SK-N-SH treated with all-trans-retinoic acid at 6 μM for 48 hours (cell line): ENCODE measurements at regions not wholly inside any gene's neighbourhood (a gene's known extent, or its start where the extent isn't known, plus 50 kb on each side); places are given as distances from the start of the nearest gene placed in this dataset.

ENCODE experiments used
- ATAC-seq: fragments of 200-7000 bp; cut with Tn5 transposase; 3 replicates; pipeline ENCODE4 v1.9.1; 2020; ENCODE audit warnings: mild to moderate bottlenecking, moderate library complexity
- ARNTL ChIP-seq: fragments of 450-650 bp; formaldehyde crosslinking; IDR thresholded peaks from 2 replicates; pipeline ENCODE4 v1.5.0; 2020; ENCODE audit warnings: low read depth, mild to moderate bottlenecking, moderate library complexity, borderline replicate concordance
- BACH2 ChIP-seq: fragments of 250-450 bp; sonication (Bioruptor Pico); IDR thresholded peaks from 2 replicates; pipeline ENCODE4 v1.9.0; 2021; ENCODE audit warnings: mild to moderate bottlenecking, borderline replicate concordance
- CSDC2 ChIP-seq: fragments of 250-450 bp; sonication (Bioruptor Pico); IDR thresholded peaks from 2 replicates; pipeline ENCODE4 v1.5.0; 2020; ENCODE audit warnings: mild to moderate bottlenecking, moderate library complexity
- ESRRG ChIP-seq: fragments of 250-450 bp; sonication (Bioruptor Pico); IDR thresholded peaks from 2 replicates; pipeline ENCODE4 v1.6.1; 2021; ENCODE audit warnings: mild to moderate bottlenecking
- GLIS3 ChIP-seq: fragments of 250-450 bp; sonication (Bioruptor Pico); IDR thresholded peaks from 2 replicates; pipeline ENCODE4 v1.5.0; 2020; ENCODE audit warnings: mild to moderate bottlenecking, moderate library complexity
- ISL1 ChIP-seq: fragments of 250-450 bp; sonication (Bioruptor Pico); IDR thresholded peaks from 2 replicates; pipeline ENCODE4 v2.1.2; 2022; ENCODE audit warnings: mild to moderate bottlenecking, moderate library complexity
- OSR1 ChIP-seq: fragments of 250-450 bp; sonication (Bioruptor Pico); IDR thresholded peaks from 2 replicates; pipeline ENCODE4 v1.8.0; 2022; ENCODE audit warnings: moderate library complexity, mild to moderate bottlenecking, inconsistent platforms
- PATZ1 ChIP-seq: fragments of 250-450 bp; sonication (Bioruptor Pico); IDR thresholded peaks from 2 replicates; pipeline ENCODE4 v1.8.0; 2020; ENCODE audit warnings: mild to moderate bottlenecking, moderate library complexity, borderline replicate concordance
- RARB ChIP-seq: fragments of 250-450 bp; sonication (Bioruptor Pico); IDR thresholded peaks from 2 replicates; pipeline ENCODE4 v1.8.0; 2021; ENCODE audit warnings: mild to moderate bottlenecking, moderate library complexity
- SNAI2 ChIP-seq: fragments of 250-450 bp; sonication (Bioruptor Pico); IDR thresholded peaks from 2 replicates; pipeline ENCODE4 v1.5.0; 2020; ENCODE audit warnings: mild to moderate bottlenecking, moderate library complexity
- TCF4 ChIP-seq: fragments of 250-450 bp; sonication (Bioruptor Pico); IDR thresholded peaks from 2 replicates; pipeline ENCODE4 v1.8.0; 2021; ENCODE audit warnings: mild to moderate bottlenecking, moderate library complexity, borderline replicate concordance
- TOX ChIP-seq: fragments of 250-450 bp; sonication (Bioruptor Pico); IDR thresholded peaks from 2 replicates; pipeline ENCODE4 v1.8.0; 2021; ENCODE audit warnings: mild to moderate bottlenecking, moderate library complexity, borderline replicate concordance
- TSHZ2 ChIP-seq: fragments of 250-450 bp; sonication (Bioruptor Pico); IDR thresholded peaks from 2 replicates; pipeline ENCODE4 v1.5.0; 2020; ENCODE audit warnings: mild to moderate bottlenecking, moderate library complexity
- ZC3H10 ChIP-seq: fragments of 250-450 bp; sonication (Bioruptor Pico); IDR thresholded peaks from 2 replicates; pipeline ENCODE4 v1.5.1; 2021; ENCODE audit warnings: mild to moderate bottlenecking, moderate library complexity
- ZFP3 ChIP-seq: fragments of 250-450 bp; sonication (Bioruptor Pico); IDR thresholded peaks from 2 replicates; pipeline ENCODE4 v1.5.0; 2020; ENCODE audit warnings: mild to moderate bottlenecking, moderate library complexity
- ZFP30 ChIP-seq: fragments of 450-650 bp; formaldehyde crosslinking; IDR thresholded peaks from 2 replicates; pipeline ENCODE4 v1.5.0; 2022; ENCODE audit warnings: mild to moderate bottlenecking, moderate library complexity
- ZNF70 ChIP-seq: fragments of 450-650 bp; formaldehyde crosslinking; IDR thresholded peaks from 2 replicates; pipeline ENCODE4 v1.5.0; 2020; ENCODE audit warnings: mild to moderate bottlenecking, moderate library complexity
- ZNF8 ChIP-seq: fragments of 450-650 bp; formaldehyde crosslinking; IDR thresholded peaks from 2 replicates; pipeline ENCODE4 v1.5.0; 2020; ENCODE audit warnings: mild to moderate bottlenecking, moderate library complexity
- TF ChIP-seq, protein P1 (sequence below): fragments of 250-450 bp; sonication (Bioruptor Pico); IDR thresholded peaks from 2 replicates; pipeline ENCODE4 v1.5.1; 2021; ENCODE audit warnings: mild to moderate bottlenecking, moderate library complexity
- TF ChIP-seq, protein P2 (sequence below): fragments of 250-450 bp; sonication (Bioruptor Pico); IDR thresholded peaks from 2 replicates; pipeline ENCODE4 v1.8.0; 2021; ENCODE audit warnings: low read depth, mild to moderate bottlenecking, moderate library complexity, borderline replicate concordance

DNA sequence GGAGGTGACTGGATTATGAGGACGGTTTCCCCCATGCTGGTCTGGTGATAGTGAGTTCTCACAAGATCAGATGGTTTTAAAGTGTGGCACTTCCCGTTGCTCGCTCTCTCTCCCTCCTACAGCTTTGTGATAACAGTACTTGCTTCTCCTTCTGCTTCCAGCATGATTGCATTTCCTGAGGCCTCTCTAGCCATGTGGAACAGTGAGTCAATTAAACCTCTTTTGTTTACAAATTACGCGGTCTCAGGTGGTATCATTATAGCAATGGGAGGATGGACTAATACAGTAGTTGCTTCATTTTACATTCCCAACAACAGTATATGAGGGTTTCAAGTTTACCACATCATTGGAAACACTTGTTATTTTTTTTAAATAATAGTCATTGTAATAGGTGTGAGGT, 937.3 kb upstream of the ARRDC3 start:
- no peak for TF ChIP-seq ZC3H10 (CRISPR knock-in tag)
- no peak for TF ChIP-seq ZFP30 (CRISPR knock-in tag)
- no peak for TF ChIP-seq RARB
- TF ChIP-seq SNAI2 (CRISPR knock-in tag) = no peak
- no peak for TF ChIP-seq ARNTL (CRISPR knock-in tag)
- no peak for TF ChIP-seq BACH2 (CRISPR knock-in tag)
- TF ChIP-seq, protein P1, sequence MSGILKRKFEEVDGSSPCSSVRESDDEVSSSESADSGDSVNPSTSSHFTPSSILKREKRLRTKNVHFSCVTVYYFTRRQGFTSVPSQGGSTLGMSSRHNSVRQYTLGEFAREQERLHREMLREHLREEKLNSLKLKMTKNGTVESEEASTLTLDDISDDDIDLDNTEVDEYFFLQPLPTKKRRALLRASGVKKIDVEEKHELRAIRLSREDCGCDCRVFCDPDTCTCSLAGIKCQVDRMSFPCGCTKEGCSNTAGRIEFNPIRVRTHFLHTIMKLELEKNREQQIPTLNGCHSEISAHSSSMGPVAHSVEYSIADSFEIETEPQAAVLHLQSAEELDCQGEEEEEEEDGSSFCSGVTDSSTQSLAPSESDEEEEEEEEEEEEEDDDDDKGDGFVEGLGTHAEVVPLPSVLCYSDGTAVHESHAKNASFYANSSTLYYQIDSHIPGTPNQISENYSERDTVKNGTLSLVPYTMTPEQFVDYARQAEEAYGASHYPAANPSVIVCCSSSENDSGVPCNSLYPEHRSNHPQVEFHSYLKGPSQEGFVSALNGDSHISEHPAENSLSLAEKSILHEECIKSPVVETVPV (CRISPR knock-in tag) = no peak
- no peak for TF ChIP-seq PATZ1 (CRISPR knock-in tag)
- no peak for TF ChIP-seq ISL1 (CRISPR knock-in tag)
- no peak for TF ChIP-seq TCF4
- no peak for TF ChIP-seq OSR1 (CRISPR knock-in tag)
- TF ChIP-seq ZNF70 (CRISPR knock-in tag) = no peak
- no peak for ATAC-seq

DNA sequence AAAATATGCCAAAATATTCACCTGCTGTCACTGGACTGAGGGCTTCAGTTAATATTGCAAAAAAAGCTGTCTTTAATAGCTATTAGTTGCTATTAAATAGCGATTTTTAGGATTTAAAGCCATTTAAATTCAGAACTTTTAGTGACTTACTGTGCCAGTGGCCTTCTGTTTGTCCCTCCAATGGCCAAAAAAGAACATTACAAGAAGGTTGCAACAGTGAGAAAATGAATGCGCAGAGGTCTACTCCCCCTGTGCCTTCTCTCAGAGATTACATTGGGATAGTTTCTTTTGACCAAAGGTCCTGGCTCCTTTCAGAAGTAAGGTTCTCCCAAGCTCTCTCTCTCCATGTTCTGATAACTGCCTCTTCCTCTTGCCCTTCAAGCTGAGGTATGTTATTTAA, 930.3 kb upstream of the ARRDC3 start:
- ATAC-seq = no peak
- TF ChIP-seq ESRRG (no peak), ZNF8 (no peak), CSDC2 (CRISPR knock-in tag) (no peak), ZFP3 (no peak), GLIS3 (no peak), OSR1 (CRISPR knock-in tag) (no peak), ARNTL (CRISPR knock-in tag) (no peak), TSHZ2 (no peak), SNAI2 (CRISPR knock-in tag) (no peak), TOX (CRISPR knock-in tag) (no peak), BACH2 (CRISPR knock-in tag) (no peak), TCF4 (no peak), PATZ1 (CRISPR knock-in tag) (no peak), ZFP30 (CRISPR knock-in tag) (no peak)
- TF ChIP-seq, protein P2, sequence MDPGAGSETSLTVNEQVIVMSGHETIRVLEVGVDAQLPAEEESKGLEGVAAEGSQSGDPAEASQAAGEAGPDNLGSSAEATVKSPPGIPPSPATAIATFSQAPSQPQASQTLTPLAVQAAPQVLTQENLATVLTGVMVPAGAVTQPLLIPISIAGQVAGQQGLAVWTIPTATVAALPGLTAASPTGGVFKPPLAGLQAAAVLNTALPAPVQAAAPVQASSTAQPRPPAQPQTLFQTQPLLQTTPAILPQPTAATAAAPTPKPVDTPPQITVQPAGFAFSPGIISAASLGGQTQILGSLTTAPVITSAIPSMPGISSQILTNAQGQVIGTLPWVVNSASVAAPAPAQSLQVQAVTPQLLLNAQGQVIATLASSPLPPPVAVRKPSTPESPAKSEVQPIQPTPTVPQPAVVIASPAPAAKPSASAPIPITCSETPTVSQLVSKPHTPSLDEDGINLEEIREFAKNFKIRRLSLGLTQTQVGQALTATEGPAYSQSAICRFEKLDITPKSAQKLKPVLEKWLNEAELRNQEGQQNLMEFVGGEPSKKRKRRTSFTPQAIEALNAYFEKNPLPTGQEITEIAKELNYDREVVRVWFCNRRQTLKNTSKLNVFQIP (CRISPR knock-in tag) = no peak

DNA sequence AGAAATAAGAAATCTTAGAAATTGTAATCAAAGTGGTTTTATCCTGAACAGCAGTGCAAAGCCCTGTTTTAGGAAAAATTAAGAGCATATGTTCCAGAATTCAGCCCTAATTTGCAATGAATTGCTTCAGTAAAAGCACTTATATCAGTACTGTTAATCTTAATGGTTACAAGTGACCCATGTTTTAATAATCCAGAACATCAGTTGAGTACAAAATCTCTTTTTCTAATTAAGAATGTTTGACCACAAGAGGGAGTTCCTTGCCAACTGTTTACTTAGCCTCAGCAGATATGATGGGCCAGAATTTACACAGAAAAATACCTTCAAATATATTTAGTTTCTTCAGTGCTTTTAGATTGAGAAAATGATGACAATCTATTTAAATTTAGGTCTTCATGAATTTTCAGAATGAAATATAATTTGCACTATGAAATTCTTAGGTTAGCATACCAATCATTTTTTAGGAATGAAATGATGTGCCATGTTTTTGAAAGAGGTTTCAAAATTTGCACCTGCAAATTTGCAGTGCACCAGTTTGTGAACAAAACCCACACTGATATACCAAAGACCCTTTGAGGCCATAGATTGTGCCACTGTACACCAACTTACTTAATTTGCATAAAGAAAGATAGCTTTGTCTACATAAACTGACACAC, 926.3 kb upstream of the ARRDC3 start:
- TF ChIP-seq ZNF8 = 0 out of 2 replicates have a peak, but pooled peaks have one; percentile 4
- TF ChIP-seq, protein P1 (CRISPR knock-in tag) = no peak
- TF ChIP-seq ISL1 (CRISPR knock-in tag) = peak; percentile 83
- peak; percentile 91 for TF ChIP-seq TCF4
- TF ChIP-seq ARNTL (CRISPR knock-in tag) = no peak
- no peak for TF ChIP-seq CSDC2 (CRISPR knock-in tag)
- TF ChIP-seq RARB = no peak
- TF ChIP-seq SNAI2 (CRISPR knock-in tag) = no peak
- no peak for TF ChIP-seq ZFP3
- TF ChIP-seq TOX (CRISPR knock-in tag) = no peak
- TF ChIP-seq TSHZ2 = peak; percentile 17; the same call in 1 of the 2 replicates
- no peak for TF ChIP-seq ZC3H10 (CRISPR knock-in tag)

More for the DNA sequence above, 926.3 kb upstream of the ARRDC3 start:
- peak; percentile 93 for ATAC-seq
